ENCODE measurements at regions not wholly inside any gene's neighbourhood (a gene's known extent, or its start where the extent isn't known, plus 50 kb on each side); places are given as distances from the start of the nearest gene placed in this dataset.
A peak's percentile ranks its signal among the peaks of the same experiment; 100 is the strongest.

DNA sequence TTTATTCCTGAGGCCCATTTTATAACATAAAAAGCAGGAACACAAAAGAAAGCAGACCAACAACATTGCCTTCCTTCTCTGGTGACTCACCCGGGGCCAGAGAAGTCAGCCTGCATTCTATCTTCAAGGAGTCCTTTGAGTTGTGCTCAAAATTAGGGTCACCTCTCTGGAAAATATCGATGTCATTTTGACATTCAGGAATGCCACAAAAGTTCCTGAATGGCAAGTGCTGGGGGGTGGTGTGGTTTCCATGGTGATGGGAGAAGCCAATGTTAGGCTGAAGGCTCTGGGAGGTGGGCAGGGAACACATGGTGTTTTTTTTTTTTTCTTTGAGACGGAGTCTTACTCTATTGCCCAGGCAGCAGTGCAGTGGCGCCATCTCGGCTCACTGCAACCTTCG is 159.6 kb downstream of the HAPSTR1 start:
- DNase-seq (ENCODE audit: low spot score): no peak

DNA sequence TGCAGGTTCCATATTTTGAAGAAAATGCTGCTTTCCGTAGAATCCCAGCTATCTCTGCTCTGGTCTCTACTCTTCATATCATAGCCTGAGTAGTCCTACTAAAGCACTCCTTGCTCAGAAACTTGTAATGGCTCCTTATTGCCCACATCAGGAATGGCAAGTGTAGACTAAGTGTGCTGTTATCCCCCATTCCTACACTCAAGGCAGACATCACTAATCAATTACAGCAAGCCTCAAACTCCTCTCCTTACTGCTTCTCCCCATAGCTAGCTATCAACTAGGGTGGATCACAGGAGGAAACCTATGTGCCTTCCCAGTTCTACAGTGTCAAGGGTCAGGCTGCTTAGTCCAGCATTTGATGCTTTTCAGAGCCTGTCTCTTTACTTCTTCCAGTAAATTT is 163.4 kb downstream of the HAPSTR1 start:
- DNase-seq (ENCODE audit: low spot score): no peak

DNA sequence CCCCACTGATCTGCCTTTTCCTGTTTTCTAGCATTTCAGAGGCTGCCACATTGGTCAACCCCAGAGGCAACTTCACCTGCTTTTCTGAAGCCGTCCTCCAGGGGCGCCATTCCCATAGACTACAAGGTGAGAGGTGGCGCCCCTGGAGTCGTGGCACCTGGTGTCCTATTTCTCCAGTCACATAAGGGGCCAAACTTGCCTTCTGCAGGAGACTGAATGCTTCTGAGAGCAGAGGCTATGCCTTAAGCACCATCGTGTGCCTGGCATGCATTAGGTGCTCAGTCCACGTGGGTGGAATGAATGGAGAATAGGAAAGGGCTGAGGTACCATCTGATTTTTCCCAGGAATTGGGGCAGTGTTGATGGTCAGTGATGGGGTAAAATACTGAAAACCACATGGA is 164.8 kb downstream of the HAPSTR1 start:
- DNase-seq (ENCODE audit: low spot score): peak; percentile 19

DNA sequence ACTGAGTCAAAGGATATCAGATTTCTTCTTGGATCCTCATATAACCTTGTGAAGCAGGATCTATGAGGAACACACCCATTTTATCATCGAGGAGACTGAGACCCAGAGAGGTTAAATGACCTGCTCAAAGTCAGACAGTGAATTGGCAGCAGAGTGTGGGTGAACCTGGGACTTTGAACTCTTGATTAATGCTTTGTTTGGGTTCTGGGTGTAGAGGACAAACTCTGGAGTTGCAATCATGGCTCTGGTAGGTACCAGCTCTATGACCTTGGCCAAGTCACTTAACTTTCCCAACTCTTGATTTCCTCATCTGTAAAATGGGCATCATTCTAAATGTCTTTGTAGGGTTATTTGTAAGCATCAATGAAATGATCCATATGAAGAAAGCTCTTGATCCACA is 166.4 kb downstream of the HAPSTR1 start:
- no peak for DNase-seq (ENCODE audit: low spot score)

DNA sequence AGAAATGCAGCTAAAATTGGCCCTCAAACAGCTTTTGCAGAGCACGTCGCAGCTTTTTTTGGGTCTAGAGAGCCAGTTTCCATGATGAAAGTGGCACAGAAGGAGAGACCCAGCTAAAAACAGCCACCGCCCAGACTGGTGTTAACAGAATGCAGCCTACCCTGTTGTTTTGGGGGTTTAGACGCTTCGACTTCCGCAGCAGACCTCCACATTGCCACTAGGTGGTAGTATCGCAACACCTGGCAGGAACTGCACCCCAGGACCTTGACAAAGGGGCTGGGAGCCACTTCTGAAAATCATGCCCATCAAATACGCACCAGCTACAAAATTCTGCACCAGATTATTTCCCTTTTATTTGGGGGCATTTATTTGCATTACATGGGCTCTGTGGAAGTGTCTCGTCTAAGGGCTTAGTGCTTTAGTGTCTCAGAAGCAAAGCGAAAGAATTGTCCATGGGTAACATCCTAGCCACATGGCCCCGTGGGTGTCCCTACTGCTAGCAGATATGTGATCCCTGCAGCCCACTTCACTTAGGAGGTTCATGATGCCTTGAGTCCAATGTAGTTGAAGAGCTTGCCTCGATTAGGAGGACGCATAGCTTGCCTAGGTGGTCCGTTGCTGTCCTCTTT is 167.1 kb downstream of the HAPSTR1 start:
- peak; percentile 39 for DNase-seq (ENCODE audit: low spot score)

DNA sequence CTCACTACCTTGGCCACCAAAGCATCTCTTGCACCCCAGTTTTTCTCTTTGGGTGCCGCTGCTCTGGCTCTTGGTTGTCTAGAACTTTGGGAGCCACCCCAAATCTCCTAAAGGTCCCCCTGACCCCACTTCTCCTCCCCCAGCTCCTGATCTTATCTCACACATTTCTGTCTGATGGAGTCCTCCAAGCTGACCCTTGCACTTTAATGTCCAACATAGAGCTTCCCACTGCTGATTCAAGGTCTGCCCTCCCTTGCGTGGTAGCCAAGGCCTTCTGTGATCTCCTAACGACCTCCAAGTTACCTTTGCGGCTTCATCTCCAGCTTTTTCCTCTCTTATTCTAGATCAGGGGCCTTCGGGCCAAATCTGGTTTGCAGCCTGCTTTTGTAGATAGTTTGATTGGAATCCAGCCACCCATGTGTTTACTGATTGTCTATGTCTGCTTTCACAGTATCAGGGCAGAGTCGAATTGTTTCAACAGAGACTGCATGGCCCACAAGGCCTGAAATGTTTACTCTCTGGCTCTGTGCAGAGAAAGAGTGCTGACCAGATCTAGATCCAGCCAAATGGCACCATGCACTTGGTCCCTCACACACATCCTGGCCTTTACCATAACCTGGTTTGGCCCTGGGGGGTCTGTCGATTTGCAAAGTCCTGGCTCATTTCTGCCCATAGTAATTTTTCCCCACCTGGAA is 168.6 kb downstream of the HAPSTR1 start:
- DNase-seq (ENCODE audit: low spot score): no peak

DNA sequence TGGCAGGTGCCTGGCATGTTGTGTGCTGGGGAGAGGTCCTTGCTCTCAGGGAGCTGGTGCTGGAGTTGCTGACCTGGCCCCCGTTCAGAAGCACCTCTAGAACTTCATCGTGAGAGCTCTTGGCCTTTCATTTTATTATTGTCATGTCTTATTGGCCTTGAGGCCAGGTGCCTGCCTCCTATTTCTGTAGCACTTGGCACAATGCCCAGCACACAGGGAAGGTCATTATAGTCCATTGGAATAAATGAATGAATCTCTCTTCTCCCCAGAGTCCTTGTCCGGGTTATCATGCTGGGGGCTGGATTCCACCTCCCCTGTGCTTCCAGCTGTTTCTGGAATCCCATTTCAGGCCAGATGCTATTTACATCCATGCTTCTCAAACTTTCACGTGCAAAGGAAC is 169.2 kb downstream of the HAPSTR1 start:
- no peak for DNase-seq (ENCODE audit: low spot score)

DNA sequence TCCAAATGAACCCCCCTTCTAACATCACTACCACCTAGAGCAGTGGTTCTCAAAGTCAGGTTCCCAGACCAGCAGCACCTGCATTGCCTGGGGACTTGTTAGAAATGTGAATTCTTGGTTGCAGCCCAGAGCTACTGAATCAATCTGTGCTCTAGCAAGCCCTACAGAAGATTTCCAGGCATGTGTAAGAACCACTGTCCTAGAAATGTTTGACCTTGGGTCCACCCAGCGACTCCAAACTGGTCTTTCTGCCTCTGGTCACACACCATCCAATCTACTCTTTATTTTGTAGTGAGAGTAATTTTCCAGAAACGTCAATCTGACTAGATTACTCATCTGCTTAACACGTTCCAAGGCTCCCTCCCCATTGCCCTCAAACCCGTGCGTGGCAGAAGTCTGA is 169.9 kb downstream of the HAPSTR1 start:
- DNase-seq (ENCODE audit: low spot score): no peak

DNA sequence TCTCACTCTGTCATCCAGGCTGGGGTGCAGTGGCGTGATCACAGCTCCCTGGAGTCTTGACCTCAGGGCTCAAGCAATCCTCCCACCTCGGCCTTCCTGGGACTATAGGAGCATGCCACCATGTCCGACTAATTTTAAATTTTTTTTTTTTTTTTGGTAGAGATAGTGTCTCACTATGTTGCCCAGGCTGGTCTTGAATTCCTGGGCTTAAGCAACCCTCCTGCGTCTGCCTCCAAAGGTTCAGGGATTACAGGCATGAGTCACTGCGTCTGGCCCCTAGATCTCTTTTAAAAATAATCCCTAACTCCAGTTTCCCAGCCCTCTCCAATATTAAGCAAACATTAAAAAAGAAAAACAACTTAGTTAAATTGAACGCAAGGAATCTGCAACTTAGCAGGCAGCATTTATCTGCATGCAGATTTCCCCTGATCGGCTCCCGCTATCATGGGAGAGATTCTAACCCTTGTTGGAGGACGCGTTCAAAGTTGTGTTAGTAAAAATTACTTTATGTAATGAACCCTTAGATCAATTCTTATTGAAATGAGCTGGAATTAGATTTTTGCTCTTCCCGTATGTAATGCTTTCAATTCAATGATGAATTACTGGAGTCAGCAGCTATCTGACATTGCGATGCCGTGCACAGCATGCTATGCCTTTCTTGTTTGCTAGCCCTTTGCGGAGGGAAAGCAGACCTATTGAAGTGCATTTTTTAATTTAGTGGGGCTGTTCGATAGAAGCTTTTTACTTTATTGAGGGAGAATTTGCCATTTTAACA is 171.7 kb downstream of the HAPSTR1 start:
- DNase-seq (ENCODE audit: low spot score): no peak

DNA sequence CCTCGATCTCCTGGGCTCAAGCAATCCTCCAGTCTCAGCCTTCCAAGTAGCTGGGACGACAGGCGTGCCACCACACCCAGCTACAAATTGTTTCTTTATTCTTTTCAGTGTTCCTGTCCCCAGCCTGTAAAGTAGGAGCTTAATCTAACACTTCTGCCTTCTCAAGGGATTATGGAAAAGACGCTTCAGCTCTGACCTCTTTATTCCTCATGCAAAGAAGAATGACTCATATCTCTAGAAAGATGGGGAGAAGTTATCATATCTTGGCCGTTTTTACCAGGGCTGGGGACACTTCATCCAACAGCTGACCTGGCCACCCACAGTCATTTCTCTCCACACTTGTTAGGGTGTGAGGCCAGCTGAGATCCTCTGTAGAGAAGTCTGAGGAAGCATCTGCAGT is 172.6 kb downstream of the HAPSTR1 start:
- DNase-seq (ENCODE audit: low spot score): no peak

DNA sequence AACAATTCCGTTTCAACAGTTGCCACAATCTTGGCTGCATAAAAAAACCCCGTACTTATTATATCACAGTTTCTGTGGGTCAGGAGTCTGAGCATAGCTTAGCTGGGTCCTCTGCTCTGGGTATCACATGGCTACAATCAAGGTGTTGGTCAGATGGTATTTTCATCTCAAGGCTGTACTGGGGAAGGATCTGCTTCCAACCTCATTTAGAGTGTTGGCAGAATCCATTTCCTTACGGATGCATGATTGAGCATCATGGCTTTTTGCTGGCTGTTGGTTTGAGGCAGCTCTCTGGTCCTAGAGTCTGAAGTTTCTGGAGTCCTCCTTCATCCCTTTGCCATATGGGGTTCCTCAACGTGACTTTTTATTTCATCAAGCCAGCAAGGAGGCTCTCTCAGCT is 177.0 kb downstream of the HAPSTR1 start:
- no peak for DNase-seq (ENCODE audit: low spot score)

DNA sequence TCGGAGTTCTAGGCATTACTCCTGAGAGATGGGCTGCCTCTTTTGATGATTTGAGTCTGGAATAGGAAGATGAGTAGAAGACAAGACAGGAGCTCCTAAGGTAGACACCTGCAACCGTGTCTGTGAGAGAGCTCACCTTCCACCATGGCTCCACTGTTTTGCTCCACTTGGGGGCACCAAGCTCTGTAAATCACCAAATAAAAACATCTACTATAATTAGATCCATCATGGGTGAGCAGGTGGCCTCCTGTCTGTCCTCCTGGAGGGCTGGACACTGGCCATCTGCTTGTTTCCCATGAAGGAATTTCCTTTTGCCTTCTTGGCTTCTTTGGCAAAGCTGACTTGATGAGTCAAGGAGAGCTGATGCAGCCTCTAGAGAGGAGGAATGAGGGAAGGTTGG is 179.0 kb downstream of the HAPSTR1 start:
- DNase-seq (ENCODE audit: low spot score): no peak

DNA sequence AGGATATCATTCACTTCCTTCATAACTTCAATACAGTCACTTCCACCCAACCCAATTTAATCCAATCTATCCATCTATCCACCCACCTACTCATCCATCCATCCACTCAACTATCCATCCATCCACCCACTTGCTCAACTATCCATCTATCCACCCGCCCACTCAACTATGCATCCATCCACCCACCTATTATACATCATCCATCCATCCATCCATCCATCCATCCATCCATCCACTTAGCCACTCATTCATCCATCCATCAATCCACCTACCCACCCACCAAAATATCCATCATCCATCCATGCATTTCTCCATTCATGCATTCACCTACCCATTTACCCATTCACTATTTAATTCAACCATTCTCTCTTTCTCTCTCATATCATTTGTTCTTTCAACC is 179.5 kb downstream of the HAPSTR1 start:
- no peak for DNase-seq (ENCODE audit: low spot score)

DNA sequence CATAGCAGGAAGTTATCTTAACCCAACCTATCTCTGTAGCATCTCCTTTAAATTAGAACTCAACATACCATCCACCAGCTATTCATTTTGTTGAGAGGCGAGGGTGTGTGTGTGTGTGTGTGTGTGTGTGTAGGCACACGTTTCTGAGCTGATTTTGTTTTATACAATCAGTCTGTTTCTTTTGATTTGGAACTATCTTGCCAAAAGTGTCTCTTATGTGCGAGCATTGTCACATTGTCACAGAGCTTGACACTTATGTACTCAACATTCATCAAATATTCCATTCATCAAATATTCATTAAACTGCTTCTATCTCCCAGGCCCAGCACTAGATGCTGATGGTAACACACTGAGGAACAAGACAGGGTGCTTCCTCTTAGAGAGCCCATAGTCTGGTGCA is 180.4 kb downstream of the HAPSTR1 start:
- DNase-seq (ENCODE audit: low spot score): no peak

DNA sequence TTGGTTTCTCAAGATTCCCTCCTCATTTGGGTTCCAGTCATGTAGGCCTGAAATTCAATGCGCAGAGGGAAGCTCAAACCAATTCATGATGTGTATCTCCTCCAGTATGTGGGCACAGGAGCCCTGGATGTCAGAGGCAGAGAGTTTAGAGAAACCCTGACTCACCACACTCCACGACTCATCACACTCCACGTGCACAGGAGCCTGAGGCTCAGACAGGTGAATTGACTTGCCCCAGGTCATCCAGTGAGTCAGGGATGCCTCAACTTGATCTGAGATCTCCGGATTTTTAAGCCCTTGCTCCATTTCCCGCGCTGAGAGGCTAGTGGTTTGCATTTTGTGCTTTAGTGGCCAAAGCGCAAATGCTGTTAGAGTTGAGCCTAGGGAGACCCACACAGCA is 183.9 kb downstream of the HAPSTR1 start:
- DNase-seq (ENCODE audit: low spot score): no peak

DNA sequence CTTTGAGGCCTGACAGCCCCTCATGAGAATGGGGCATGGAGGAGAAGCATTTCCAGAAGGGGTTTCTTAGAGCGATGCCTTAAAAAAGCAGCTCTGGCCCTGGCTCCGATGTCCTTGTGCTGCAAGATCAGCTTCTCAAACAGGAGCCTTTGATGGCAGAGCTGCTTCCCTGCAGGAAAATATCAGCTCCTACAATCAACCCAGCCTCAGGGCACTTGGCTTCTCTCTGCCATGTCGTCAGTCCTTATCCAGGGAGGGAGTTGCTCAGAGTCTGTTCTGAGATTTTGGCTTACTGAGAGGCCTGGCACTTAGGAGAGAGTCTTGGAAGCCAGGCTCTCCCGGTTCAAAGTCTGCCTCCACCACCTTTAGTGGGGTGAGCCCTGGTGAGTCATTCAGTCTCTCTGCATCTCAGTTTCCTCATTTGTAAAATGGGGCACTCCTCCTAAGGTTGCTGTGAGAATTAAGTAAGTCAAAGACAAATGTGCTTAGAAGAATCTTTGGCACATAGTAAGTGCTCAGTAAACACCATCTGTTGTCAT is 184.4 kb downstream of the HAPSTR1 start:
- DNase-seq (ENCODE audit: low spot score): no peak

DNA sequence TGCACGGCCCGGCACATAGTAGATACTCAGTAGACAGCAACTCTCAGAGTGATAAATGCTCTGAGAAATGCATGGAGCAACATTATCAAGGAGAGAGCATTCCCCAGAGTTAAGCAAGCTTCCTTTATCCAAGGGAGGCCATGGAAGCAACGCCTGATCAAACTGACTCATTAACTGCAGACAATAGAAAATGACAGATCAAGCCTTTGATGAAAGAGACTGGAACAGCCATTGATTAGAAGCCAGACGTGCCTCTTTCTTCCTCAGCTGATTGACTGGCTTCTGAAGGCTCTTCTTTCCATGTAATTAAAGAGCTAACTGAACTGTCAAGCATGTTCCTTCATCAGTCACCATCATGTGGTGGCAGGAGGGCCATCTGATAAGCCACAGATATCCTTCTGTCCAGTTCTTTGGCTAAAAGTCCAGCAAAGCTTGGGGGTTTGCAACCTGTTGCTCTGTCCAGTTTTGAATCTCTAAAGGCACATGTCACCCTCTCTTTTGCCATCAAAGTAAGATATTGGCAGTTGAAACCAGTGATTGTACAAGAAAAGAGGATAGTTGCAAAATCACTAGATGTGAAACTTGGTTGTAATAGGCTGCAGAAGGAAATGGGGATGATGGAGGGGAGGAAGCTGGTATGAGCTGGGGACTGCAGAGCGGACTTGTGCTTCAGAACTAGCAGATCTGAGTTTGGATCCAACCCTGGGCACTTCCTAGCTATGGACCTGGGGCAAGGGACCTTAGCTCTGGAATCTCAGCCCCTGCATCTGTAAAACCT is 188.0 kb downstream of the HAPSTR1 start:
- no peak for DNase-seq (ENCODE audit: low spot score)

DNA sequence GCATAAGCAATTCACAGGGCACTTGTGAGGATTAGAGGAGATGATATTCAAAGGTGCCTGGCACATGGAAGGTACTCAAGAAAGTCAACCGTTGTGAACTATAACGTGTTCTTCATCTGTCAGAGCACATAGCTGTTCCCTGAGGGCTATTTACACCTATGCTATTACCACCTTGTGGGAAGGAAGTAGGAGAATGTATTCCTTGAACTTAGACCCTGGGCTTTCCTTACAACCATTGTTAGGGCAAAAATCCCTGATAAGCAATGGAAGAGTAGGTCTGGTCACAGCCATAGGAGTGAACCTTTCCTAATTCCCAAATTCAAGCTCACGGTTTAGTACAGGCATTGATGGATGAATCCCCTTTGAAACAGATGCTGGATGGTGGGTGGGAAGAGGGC is 188.6 kb downstream of the HAPSTR1 start:
- no peak for DNase-seq (ENCODE audit: low spot score)

DNA sequence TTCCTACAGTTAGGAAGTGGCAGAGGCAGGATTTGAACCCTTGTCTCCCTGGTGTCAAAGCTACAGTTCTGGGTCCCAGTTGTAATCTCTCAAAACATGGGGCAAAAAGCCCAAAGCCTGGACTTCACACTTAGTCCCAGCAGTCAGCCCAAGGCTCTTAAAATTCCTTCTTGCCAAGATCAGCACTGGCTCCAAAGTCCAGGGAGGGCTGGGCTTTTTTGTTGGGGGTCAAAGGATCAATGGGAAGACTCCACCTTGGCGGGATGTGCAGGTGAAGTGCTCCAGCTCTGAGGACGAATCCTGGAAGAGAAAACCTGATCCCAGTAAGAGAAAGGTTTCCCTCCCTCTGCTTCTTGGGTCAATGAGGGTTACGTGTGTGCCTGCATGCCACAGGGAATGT is 195.5 kb downstream of the HAPSTR1 start:
- no peak for DNase-seq (ENCODE audit: low spot score)

DNA sequence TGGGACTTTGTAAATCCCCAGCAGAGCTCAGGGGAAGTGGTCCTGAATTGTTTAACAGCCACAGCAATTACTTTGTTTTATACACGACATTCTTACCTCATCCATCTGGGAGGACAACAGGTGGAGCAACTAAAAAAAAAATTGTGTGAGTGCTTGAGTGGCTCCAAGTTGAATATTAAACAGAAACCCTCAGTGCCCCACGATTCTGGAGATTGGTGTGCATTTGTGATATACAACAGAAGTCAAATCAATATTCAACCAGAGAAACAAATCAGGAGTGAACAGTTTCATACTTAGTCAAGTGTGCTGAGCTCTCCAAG is 204.8 kb downstream of the HAPSTR1 start:
- DNase-seq (ENCODE audit: low spot score): no peak

DNA sequence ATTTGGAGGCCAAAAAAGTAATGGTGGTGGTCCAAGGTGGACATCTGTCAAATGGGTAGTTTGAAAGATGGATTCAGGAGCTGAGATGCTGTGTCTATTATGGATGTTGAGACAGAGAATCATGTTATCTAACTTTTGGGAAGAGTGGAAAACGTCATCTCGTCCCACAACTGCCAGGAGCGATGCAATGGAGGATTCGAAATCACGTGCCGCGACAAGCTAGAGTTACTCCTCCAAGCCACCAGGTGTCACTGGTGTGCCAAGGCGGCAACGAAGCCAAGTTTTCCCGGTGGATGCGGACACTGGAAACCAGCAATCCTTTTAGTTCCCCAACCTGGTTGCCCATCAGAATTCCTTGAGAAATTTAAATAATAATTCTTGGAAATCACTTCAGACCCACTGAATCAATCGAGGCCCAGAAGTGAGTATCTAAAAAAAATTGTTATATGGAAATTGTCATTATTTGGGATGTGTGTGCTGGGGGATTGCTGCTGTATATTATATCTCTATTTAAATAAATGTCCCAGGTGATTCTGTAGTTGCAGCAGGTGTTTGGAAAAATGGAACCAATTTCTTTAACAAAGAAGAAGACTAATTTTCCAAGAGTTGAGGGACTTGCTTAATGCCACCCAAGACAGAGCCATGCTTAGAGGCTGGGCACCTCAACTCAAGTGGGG is 206.1 kb downstream of the HAPSTR1 start:
- DNase-seq (ENCODE audit: low spot score): peak; percentile 69

DNA sequence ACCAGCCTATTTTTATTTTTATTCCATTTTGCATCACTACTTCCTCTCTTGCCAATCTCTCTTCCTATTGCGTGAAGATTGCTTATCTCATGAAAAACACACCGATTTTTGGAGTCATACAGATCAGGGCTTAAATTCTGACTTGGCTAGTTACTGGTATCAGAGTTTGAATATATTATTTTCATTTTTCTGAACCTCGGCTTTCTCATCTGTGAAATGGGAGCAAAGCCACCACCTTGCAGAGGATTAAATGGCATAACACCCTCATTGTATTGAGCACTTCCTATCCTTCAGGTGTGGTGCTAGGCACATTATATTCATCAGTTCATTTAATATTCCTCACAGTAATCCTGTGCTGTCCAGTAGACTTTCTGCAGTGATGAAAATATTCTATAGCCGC is 208.8 kb downstream of the HAPSTR1 start:
- no peak for DNase-seq (ENCODE audit: low spot score)

Data from COLO829 (cell line).